ENCODE measurements at regions not wholly inside any gene's neighbourhood (a gene's known extent, or its start where the extent isn't known, plus 50 kb on each side); places are given as distances from the start of the nearest gene placed in this dataset.
"Not testable (repeated sequence)": the region's sequence is repeated elsewhere in the genome, so short reads cannot be mapped to it uniquely, and the experiment has no call there.

DNA sequence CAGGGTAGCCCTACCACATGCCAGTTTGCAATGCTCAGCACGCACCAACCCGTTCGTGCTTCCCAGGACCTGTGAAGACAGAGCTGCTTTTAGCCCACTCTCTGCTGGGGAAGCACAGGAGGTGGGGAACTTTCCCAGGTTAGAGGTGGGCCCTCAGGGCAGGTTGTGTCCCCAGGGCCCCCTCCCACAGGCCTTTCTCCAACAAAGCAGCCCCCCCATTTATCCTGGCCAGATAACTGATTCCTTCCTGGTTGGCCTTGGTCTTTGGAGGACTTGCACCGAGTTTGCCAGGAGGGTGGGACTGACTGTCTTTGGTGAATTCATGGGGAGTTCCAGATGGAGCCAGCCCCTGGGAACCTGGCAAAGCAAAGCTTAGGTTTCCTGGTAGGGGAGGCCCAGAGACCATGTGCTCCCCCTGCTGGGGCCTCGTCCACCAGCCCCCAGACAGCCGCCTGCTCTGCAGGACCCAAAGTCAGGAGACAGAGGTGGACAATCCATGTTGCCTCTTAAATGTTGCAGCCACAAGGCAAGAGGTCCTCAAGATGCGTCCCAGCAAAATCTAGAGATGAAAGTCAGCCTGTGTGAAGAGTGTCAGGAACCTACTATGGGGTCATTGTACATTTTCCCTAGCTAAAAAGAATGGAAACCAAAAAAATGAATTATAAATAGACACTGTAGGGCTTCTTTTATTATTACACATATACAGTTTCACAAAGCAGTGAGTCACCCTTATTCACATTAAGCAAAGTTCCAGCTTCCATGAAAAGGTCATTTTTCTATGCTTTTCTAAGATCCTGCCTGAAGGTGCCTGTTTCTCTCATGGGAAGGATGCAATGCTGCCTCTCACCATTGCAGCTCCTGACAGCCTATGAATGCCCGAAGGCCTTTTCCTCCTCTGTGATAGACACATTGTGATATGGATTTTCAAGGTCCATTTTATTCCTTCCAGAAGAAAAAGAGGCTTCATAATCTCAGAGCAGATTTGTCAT is 497.8 kb downstream of the PREX1 start:
- Histone ChIP-seq H3K27ac (replicated peaks) (no peak overlapping the region), H3K4me3 (replicated peaks; ENCODE audit: insufficient read depth, low read length) (no peak overlapping the region), H3K27me3 (ENCODE audit: insufficient read depth, poor library complexity, severe bottlenecking) (no peaks in the 10 kb centered on the region)
- no peak for DNase-seq (ENCODE audit: low read depth in 1 of 2, low spot score in 1 of 2)
- TF ChIP-seq, protein P1, sequence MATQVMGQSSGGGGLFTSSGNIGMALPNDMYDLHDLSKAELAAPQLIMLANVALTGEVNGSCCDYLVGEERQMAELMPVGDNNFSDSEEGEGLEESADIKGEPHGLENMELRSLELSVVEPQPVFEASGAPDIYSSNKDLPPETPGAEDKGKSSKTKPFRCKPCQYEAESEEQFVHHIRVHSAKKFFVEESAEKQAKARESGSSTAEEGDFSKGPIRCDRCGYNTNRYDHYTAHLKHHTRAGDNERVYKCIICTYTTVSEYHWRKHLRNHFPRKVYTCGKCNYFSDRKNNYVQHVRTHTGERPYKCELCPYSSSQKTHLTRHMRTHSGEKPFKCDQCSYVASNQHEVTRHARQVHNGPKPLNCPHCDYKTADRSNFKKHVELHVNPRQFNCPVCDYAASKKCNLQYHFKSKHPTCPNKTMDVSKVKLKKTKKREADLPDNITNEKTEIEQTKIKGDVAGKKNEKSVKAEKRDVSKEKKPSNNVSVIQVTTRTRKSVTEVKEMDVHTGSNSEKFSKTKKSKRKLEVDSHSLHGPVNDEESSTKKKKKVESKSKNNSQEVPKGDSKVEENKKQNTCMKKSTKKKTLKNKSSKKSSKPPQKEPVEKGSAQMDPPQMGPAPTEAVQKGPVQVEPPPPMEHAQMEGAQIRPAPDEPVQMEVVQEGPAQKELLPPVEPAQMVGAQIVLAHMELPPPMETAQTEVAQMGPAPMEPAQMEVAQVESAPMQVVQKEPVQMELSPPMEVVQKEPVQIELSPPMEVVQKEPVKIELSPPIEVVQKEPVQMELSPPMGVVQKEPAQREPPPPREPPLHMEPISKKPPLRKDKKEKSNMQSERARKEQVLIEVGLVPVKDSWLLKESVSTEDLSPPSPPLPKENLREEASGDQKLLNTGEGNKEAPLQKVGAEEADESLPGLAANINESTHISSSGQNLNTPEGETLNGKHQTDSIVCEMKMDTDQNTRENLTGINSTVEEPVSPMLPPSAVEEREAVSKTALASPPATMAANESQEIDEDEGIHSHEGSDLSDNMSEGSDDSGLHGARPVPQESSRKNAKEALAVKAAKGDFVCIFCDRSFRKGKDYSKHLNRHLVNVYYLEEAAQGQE (IDR thresholded peaks at IDR 0.05; ENCODE audit: insufficient replicate concordance, low read depth), result no peak
- TF ChIP-seq, protein P2, sequence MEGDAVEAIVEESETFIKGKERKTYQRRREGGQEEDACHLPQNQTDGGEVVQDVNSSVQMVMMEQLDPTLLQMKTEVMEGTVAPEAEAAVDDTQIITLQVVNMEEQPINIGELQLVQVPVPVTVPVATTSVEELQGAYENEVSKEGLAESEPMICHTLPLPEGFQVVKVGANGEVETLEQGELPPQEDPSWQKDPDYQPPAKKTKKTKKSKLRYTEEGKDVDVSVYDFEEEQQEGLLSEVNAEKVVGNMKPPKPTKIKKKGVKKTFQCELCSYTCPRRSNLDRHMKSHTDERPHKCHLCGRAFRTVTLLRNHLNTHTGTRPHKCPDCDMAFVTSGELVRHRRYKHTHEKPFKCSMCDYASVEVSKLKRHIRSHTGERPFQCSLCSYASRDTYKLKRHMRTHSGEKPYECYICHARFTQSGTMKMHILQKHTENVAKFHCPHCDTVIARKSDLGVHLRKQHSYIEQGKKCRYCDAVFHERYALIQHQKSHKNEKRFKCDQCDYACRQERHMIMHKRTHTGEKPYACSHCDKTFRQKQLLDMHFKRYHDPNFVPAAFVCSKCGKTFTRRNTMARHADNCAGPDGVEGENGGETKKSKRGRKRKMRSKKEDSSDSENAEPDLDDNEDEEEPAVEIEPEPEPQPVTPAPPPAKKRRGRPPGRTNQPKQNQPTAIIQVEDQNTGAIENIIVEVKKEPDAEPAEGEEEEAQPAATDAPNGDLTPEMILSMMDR (IDR thresholded peaks at IDR 0.05; ENCODE audit: insufficient read depth, low read length), result no peak
- TF ChIP-seq SPI1 (IDR thresholded peaks at IDR 0.05; ENCODE audit: borderline replicate concordance, low read depth), result no peak
- no peak for TF ChIP-seq GABPA (IDR thresholded peaks at IDR 0.05; ENCODE audit: low read depth)
- no peak for TF ChIP-seq POLR2AphosphoS5 (IDR thresholded peaks at IDR 0.05; ENCODE audit: low read depth)

DNA sequence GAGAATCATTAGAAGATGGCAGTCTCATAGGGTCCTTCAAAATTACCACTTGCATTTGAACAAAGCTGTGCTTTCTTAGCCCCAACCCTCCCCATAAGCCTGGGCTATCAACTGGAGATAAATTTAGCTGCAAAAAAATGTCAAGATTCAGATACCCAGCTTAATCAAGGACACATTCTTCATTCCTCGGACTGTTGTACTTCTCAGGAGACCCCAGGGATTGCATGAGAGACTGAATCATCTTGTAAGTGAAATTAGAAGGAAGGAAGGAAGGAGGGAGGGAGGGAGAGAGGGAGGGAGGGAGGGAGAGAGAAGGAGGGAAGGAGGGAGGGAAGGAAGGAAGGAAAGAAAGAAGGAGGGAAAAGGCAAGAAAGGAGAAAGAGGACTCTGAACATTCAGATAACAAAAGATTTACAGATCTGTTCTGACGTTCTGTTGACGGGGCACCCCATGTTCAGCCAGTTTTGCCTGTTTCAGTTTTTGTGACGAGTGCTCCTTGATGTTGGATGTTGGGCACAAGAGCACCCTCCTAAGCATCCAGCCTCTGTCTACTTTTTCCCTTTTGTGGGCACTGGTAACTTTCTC is 498.7 kb downstream of the PREX1 start:
- Histone ChIP-seq H3K27ac (replicated peaks) (no peak overlapping the region), H3K4me3 (replicated peaks; ENCODE audit: insufficient read depth, low read length) (no peak overlapping the region), H3K27me3 (ENCODE audit: insufficient read depth, poor library complexity, severe bottlenecking) (no peaks in the 10 kb centered on the region)
- DNase-seq (ENCODE audit: low read depth in 1 of 2, low spot score in 1 of 2), result no peak
- TF ChIP-seq, protein P2 (IDR thresholded peaks at IDR 0.05; ENCODE audit: insufficient read depth, low read length), result no peak
- TF ChIP-seq POLR2AphosphoS5 (IDR thresholded peaks at IDR 0.05; ENCODE audit: low read depth) (no peak), GABPA (IDR thresholded peaks at IDR 0.05; ENCODE audit: low read depth) (no peak), SPI1 (IDR thresholded peaks at IDR 0.05; ENCODE audit: borderline replicate concordance, low read depth) (no peak)
- TF ChIP-seq, protein P1 (IDR thresholded peaks at IDR 0.05; ENCODE audit: insufficient replicate concordance, low read depth), result no peak

DNA sequence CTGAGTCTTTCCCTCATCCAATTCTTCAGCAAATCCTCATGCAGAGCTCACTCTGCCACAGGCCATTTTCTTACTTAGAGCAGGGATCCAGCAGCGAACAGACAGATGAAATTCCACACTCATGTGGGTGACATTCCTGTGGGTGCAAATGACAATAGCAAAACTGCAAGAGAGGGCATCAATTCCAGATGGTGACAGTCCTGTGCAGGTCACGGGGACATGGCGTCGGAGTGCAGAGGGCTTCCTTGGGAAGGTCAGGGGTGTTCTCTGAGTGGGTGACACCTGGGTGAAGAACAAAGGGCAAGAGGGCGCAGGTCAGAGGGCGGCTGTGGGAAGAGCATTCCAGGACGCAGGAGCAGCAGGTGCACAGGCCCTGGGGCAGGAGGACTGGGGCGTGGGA is 500.0 kb downstream of the PREX1 start:
- H3K27ac ChIP-seq (replicated peaks); H3K4me3 ChIP-seq (replicated peaks; ENCODE audit: insufficient read depth, low read length); H3K27me3 ChIP-seq (ENCODE audit: insufficient read depth, poor library complexity, severe bottlenecking); DNase-seq (ENCODE audit: low read depth in 1 of 2, low spot score in 1 of 2): not testable (repeated sequence)

DNA sequence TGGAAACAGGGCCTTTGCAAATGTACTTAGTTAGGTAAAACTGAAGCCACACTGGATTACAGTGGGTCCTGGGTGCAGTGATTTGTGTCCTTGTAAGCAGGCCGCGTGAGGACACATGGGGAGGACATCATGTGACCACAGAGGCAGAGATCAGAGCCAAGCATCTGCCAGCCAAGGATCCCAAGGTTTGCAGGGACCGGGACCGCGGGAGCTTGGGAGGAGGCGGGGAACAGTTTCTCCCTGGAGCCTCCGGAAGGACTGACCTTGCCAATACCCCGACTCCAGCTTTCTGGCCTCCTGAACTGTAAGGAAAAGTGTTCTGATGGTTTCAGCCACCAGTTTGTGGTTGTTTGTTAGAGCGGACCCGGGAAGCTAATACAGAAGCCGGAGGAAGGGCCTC is 500.9 kb downstream of the PREX1 start:
- Histone ChIP-seq H3K27ac (replicated peaks) (no peak overlapping the region), H3K4me3 (replicated peaks; ENCODE audit: insufficient read depth, low read length) (no peak overlapping the region), H3K27me3 (ENCODE audit: insufficient read depth, poor library complexity, severe bottlenecking) (no peaks in the 10 kb centered on the region)
- DNase-seq (ENCODE audit: low read depth in 1 of 2, low spot score in 1 of 2), result no peak
- TF ChIP-seq, protein P1 (IDR thresholded peaks at IDR 0.05; ENCODE audit: insufficient replicate concordance, low read depth), result no peak
- TF ChIP-seq, protein P2 (IDR thresholded peaks at IDR 0.05; ENCODE audit: insufficient read depth, low read length), result no peak
- no peak for TF ChIP-seq GABPA (IDR thresholded peaks at IDR 0.05; ENCODE audit: low read depth)
- no peak for TF ChIP-seq SPI1 (IDR thresholded peaks at IDR 0.05; ENCODE audit: borderline replicate concordance, low read depth)
- no peak for TF ChIP-seq POLR2AphosphoS5 (IDR thresholded peaks at IDR 0.05; ENCODE audit: low read depth)
